ENCODE measurements at regions not wholly inside any gene's neighbourhood (a gene's known extent, or its start where the extent isn't known, plus 50 kb on each side); places are given as distances from the start of the nearest gene placed in this dataset.

DNA sequence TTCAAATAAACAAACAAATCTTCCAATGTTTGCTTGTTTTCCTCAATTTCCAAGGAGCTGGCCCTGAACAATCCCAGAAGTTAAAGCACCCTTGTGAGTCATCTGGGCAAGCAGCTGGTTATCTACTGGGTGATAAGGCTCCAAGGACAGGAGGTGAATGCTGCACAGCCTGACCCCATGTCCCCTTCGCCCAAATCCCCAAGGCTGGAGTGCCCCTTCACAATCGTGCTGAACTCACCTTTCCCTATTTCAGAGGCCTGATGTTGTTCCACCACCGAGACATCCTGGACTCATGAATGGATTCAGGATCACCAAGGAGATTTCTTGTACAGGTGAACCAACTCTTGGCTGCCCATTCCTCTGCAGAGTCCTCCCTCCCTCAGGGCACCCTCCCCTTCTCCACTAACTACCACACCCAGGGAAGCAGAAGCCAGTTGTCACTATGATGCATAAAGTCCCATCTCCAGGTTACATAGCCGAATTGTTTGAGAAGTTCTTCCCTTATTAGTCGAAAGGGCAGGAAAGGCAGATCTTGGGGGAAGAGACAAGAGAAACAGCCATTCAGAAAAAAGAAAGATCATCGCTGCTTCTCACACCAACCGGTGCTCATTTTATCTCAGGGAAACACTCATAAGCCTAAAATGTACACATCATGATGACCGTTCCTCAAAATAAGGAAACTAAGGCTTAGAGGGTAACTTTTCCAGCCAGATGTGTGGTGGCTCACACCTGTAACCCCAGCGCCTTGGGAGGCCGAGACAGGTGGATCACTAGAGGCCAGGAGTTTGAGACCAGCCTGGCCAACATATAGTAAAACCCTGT, 138.8 kb upstream of the RREB1 start (continued):
- TF ChIP-seq, protein P1, sequence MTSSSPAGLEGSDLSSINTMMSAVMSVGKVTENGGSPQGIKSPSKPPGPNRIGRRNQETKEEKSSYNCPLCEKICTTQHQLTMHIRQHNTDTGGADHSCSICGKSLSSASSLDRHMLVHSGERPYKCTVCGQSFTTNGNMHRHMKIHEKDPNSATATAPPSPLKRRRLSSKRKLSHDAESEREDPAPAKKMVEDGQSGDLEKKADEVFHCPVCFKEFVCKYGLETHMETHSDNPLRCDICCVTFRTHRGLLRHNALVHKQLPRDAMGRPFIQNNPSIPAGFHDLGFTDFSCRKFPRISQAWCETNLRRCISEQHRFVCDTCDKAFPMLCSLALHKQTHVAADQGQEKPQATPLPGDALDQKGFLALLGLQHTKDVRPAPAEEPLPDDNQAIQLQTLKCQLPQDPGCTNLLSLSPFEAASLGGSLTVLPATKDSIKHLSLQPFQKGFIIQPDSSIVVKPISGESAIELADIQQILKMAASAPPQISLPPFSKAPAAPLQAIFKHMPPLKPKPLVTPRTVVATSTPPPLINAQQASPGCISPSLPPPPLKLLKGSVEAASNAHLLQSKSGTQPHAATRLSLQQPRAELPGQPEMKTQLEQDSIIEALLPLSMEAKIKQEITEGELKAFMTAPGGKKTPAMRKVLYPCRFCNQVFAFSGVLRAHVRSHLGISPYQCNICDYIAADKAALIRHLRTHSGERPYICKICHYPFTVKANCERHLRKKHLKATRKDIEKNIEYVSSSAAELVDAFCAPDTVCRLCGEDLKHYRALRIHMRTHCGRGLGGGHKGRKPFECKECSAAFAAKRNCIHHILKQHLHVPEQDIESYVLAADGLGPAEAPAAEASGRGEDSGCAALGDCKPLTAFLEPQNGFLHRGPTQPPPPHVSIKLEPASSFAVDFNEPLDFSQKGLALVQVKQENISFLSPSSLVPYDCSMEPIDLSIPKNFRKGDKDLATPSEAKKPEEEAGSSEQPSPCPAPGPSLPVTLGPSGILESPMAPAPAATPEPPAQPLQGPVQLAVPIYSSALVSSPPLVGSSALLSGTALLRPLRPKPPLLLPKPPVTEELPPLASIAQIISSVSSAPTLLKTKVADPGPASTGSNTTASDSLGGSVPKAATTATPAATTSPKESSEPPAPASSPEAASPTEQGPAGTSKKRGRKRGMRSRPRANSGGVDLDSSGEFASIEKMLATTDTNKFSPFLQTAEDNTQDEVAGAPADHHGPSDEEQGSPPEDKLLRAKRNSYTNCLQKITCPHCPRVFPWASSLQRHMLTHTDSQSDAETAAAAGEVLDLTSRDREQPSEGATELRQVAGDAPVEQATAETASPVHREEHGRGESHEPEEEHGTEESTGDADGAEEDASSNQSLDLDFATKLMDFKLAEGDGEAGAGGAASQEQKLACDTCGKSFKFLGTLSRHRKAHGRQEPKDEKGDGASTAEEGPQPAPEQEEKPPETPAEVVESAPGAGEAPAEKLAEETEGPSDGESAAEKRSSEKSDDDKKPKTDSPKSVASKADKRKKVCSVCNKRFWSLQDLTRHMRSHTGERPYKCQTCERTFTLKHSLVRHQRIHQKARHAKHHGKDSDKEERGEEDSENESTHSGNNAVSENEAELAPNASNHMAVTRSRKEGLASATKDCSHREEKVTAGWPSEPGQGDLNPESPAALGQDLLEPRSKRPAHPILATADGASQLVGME (CRISPR knock-in tag; IDR thresholded peaks at IDR 0.05), result no peak
- TF ChIP-seq, protein P2, sequence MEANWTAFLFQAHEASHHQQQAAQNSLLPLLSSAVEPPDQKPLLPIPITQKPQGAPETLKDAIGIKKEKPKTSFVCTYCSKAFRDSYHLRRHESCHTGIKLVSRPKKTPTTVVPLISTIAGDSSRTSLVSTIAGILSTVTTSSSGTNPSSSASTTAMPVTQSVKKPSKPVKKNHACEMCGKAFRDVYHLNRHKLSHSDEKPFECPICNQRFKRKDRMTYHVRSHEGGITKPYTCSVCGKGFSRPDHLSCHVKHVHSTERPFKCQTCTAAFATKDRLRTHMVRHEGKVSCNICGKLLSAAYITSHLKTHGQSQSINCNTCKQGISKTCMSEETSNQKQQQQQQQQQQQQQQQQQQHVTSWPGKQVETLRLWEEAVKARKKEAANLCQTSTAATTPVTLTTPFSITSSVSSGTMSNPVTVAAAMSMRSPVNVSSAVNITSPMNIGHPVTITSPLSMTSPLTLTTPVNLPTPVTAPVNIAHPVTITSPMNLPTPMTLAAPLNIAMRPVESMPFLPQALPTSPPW (CRISPR knock-in tag; IDR thresholded peaks at IDR 0.05), result peak; percentile 68
- TF ChIP-seq, protein P3, sequence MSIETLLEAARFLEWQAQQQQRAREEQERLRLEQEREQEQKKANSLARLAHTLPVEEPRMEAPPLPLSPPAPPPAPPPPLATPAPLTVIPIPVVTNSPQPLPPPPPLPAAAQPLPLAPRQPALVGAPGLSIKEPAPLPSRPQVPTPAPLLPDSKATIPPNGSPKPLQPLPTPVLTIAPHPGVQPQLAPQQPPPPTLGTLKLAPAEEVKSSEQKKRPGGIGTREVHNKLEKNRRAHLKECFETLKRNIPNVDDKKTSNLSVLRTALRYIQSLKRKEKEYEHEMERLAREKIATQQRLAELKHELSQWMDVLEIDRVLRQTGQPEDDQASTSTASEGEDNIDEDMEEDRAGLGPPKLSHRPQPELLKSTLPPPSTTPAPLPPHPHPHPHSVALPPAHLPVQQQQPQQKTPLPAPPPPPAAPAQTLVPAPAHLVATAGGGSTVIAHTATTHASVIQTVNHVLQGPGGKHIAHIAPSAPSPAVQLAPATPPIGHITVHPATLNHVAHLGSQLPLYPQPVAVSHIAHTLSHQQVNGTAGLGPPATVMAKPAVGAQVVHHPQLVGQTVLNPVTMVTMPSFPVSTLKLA (conservative IDR thresholded peaks at IDR 0.05), result peak in 1 of 2 experiments; percentile 56; a peak in 1 of 4 replicates
- TF ChIP-seq ATF7 (IDR thresholded peaks at IDR 0.05), result 0 out of 2 replicates have a peak, but pooled peaks have one; percentile 46
- peak; percentile 81 for TF ChIP-seq TEAD4 (IDR thresholded peaks at IDR 0.05; ENCODE audit: low read length)
- TF ChIP-seq TEAD4 (CRISPR knock-in tag; IDR thresholded peaks at IDR 0.05; ENCODE audit: borderline replicate concordance), result no peak
- peak; percentile 58; the same call in 1 of the 2 replicates for TF ChIP-seq MTA1 (IDR thresholded peaks at IDR 0.05; ENCODE audit: borderline replicate concordance)
- peak; percentile 46 to 81; a peak in 3 of 4 replicates for TF ChIP-seq TRIM24 (IDR thresholded peaks at IDR 0.05)
- peak; percentile 96 for TF ChIP-seq ESRRA (IDR thresholded peaks at IDR 0.05; ENCODE audit: borderline replicate concordance, low read depth)
- TF ChIP-seq, protein P4, sequence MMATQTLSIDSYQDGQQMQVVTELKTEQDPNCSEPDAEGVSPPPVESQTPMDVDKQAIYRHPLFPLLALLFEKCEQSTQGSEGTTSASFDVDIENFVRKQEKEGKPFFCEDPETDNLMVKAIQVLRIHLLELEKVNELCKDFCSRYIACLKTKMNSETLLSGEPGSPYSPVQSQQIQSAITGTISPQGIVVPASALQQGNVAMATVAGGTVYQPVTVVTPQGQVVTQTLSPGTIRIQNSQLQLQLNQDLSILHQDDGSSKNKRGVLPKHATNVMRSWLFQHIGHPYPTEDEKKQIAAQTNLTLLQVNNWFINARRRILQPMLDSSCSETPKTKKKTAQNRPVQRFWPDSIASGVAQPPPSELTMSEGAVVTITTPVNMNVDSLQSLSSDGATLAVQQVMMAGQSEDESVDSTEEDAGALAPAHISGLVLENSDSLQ (IDR thresholded peaks at IDR 0.05), result peak; percentile 87
- 0 out of 2 replicates have a peak, but pooled peaks have one; percentile 18 for TF ChIP-seq KAT7 (CRISPR knock-in tag; IDR thresholded peaks at IDR 0.05; ENCODE audit: borderline replicate concordance)
- TF ChIP-seq BCOR (IDR thresholded peaks at IDR 0.05), result peak; percentile 86
- TF ChIP-seq FOXM1 (IDR thresholded peaks at IDR 0.05; ENCODE audit: low read depth), result peak; percentile 52; the same call in 1 of the 2 replicates
- TF ChIP-seq FOXM1 (CRISPR knock-in tag; IDR thresholded peaks at IDR 0.05; ENCODE audit: low read depth), result no peak
- peak; percentile 35; the same call in 1 of the 2 replicates for TF ChIP-seq NFIC (IDR thresholded peaks at IDR 0.05)
- TF ChIP-seq HDGF (IDR thresholded peaks at IDR 0.05), result peak; percentile 49; the same call in 1 of the 2 replicates
- TF ChIP-seq NR1H2 (CRISPR knock-in tag; IDR thresholded peaks at IDR 0.05), result no peak
- TF ChIP-seq CBFA2T3 (IDR thresholded peaks at IDR 0.05), result peak; percentile 85
- TF ChIP-seq MYBL2 (IDR thresholded peaks at IDR 0.05; ENCODE audit: low read depth), result no peak
- TF ChIP-seq MYBL2 (CRISPR knock-in tag; IDR thresholded peaks at IDR 0.05; ENCODE audit: borderline replicate concordance), result no peak

Data from K562 (cell line).